HL-60/S4 treated with retinoic acid at 250 ng/mL for 4 days and 3 days (cell line): ENCODE measurements at regions not wholly inside any gene's neighbourhood (a gene's known extent, or its start where the extent isn't known, plus 50 kb on each side); places are given as distances from the start of the nearest gene placed in this dataset.

Experiments
- in situ Hi-C: fragments of 300-500 bp; cut with MboI; formaldehyde crosslinking; loops from 2 replicates; pipeline ENCODE4 v1.7.0; 2022; ENCODE audit warnings: low sequenced_read_pairs

GRCh38 chr14:64639340-64639821 is 64.8 kb upstream of the PLEKHG3 start:
- in situ Hi-C loops, result no loop called here

- in situ Hi-C loops, result no loop called here
Measured at GRCh38 chr14:64640839-64641238, 63.4 kb upstream of the PLEKHG3 start.

- in situ Hi-C loops, result no loop called here
Measured at GRCh38 chr14:64641760-64642159, 62.5 kb upstream of the PLEKHG3 start.

DNA sequence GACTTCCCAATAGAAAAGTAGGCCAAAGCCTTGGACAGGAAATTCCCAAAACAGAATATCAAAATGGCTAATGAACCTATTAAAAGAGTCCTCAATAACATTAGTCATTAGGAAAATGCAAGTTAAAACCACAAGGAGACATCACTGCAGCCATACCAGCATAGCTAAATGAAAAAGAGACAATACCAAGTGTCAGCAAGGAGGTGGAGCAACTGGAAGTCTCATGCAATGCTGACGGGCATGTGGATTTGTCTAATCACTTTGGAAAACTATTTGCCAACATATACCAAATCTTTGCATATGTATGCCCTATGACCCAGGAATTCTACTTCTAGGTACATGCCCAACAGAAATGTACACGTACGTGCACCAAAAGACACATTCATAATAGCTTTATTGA is 60.5 kb upstream of the PLEKHG3 start:
- in situ Hi-C loops, result no loop called here

GRCh38 chr14:64644629-64645028 is 59.6 kb upstream of the PLEKHG3 start:
- in situ Hi-C loops, result no loop called here

DNA sequence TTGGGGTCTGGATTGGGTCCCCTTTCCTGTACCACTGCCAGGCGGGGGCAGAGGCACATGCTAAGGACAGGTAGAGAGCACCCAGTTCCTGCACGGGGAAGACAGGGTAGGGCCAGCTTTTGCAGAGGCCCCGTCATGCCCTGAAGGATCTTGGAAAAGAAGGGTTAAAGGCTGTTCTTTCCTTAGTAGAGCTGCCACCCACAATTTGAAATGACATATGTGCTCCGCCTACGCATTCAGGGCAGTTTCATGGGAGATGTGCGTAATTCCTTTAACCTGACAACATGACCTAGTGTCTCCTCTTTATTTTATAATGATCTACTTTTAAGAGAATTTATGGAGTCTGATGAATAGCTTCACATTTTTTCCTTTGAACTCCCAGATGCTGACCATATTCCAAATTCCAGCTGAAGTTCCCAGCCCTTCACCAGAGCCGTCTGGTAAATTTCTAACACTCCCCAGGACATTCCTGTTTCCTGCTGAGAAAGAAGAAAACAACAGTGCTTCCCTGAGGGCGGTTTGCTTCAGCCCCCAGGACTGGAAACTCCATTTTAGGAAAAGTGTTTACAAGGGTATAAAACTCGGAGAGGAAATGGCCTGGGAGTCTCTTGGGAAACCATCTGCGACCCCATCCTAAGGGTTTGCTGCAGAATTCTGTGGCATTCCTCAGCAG is 58.9 kb upstream of the PLEKHG3 start:
- in situ Hi-C loops, result no loop called here

- in situ Hi-C loops, result no loop called here
Measured at GRCh38 chr14:64646103-64646502, 58.1 kb upstream of the PLEKHG3 start.

GRCh38 chr14:64649383-64649998 is 54.7 kb upstream of the PLEKHG3 start:
- in situ Hi-C loops, result no loop called here

- in situ Hi-C loops, result loop anchor here (25.0 kb wide), 1 partner anchor 233 kb away; the partner anchor contains the start of gene SPTB
Measured at GRCh38 chr14:64653900-64654245, 50.4 kb upstream of the PLEKHG3 start.

GRCh38 chr14:64654246-64654900 is 49.9 kb upstream of the PLEKHG3 start:
- in situ Hi-C loops, result loop anchor here (25.0 kb wide), 1 partner anchor 233 kb away; the partner anchor contains the start of gene SPTB
